GM21390 (cell line): ENCODE measurements at regions not wholly inside any gene's neighbourhood (a gene's known extent, or its start where the extent isn't known, plus 50 kb on each side); places are given as distances from the start of the nearest gene placed in this dataset.

ENCODE experiments used
- ATAC-seq: cut with Tn5 transposase; IDR thresholded peaks from one replicate; pipeline ENCODE4 v1.9.1; 2021; ENCODE audit not compliant: unreplicated experiment

- ATAC-seq: no peak
Observed at GRCh38 chr18:38886861-38887670, 1321.5 kb upstream of the CELF4 start.

GRCh38 chr18:38886235-38886634 lies 1320.6 kb upstream of the CELF4 start:
- no peak for ATAC-seq

DNA sequence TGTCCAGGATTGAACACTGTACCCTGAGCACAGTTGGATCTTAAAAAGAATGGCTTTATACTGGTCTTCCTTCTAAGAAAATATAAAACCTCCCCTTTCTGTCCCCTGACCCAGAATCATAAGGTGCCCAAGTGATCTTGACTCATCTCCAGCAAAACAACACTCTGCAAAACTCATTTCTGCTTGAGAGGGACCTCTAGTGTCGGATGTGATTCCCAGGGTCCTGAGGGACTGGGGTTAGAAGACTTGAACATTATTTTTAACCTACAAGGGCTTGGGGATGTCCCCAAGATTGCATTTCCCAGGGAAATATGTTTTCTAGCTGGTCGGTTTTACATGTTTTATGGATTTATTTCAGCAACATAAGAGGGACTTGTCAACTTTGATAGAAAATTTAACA lies 1318.5 kb upstream of the CELF4 start:
- no peak for ATAC-seq

DNA sequence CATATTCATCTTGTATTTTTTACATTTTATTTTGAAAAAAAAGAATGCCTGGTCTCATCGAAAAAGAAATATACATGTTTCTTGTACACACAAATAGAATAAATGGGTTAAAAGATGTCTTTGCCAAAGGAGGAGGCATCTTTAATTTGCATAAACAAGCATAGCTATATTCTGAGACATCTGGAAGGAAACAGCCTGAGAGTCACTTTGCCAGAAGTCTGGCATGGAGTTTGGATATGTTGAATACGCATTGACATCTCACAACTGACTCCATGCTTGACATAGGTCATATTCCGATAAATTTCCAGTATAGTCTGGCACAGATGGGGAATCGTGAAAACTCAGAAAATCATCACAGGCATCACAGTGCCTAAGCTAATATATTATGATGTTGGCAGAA lies 1317.5 kb upstream of the CELF4 start:
- no peak for ATAC-seq

GRCh38 chr18:38879871-38880270 lies 1314.3 kb upstream of the CELF4 start:
- no peak for ATAC-seq

DNA sequence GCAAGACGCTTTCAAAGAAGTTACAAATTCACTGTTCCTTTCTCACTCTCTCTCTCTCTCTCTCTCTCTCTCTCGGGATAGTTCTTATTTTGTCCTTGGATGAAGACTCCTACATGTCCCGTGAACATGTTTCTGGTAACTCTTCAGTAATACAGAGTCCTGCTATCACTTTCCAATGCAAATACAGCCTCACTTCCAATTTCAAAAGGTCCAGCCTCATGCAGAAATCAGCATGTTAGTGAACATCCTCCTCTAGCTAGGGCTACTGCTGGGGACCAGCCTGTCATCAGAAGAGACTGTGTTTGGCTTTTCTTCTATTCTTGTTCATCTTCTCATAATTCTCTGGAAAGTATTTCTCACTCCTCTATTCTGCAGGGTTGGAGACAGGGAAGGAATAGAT lies 1306.7 kb upstream of the CELF4 start:
- no peak for ATAC-seq

DNA sequence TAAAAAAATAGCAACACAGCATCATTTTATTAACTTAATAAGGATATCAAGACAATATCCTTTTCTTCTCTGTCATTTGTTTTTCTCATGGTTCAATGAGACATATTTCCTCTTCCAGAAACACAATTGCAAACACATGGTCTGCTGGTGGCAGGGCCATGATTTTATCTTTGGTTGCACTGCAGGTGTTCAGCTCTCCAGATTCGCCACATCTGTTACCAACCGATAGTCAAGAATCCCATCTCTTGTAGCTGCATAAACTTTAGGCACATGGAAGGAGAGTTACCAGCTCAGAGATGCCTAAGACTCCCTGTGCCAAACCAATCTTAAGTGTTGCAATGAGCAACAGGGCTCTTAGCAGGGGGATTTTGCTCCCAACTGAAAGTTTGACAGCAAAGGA lies 1303.2 kb upstream of the CELF4 start:
- ATAC-seq: no peak

DNA sequence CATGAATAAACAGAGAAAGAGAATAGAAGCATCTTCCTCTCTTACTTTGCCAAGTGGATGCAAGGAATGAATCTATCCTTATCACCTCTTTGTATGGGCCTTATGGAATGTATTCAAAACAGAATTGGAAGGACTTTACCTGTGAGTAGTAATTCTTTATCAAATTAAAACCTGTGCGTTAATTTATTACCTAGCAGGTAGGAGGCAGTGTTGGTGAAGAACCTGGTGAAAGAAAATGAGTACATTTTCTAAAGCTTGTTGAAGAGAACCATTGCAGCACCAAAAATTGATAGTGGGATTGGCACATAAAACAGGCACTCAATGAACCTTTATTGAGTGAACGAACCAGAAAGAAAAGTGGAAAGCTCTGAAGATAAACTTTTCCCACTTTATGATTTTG lies 1302.1 kb upstream of the CELF4 start:
- no peak for ATAC-seq

DNA sequence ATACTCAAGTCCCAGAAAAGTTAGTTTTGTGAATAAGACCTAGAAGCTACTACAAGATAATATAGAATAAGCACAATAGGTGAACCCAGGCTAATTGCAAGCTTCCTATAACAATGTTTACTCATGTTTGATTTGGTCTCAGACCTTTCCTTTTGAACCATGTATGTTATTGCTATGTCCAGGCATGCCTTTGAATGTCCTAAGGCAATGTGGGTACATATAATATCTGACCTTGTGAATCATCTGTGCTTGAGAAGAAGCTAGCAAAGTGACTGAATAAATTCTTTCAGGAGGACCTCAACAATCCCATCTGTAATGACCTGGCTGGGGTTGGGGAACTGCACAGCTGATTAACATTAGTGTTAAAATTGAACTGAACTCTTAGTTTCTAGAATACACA lies 1285.9 kb upstream of the CELF4 start:
- no peak for ATAC-seq

DNA sequence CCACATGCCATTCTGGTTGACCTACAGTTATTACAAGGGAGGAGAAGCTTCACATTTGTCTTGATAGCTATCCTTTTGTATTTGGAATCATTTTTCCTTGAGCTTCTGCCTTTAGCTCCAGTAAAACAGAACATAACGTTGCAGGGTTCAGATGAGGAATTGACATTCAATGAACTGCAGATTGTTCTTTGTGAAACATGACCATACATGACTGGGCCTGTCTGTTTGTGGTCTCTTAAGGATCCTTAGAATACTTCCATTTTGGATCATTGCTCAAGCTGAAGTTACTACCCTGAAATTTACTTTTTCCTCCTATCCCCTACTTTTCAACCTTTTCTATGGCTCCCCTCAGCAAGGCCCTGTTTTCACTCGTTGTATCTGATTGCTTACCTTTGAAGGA lies 1281.7 kb upstream of the CELF4 start:
- ATAC-seq: no peak

DNA sequence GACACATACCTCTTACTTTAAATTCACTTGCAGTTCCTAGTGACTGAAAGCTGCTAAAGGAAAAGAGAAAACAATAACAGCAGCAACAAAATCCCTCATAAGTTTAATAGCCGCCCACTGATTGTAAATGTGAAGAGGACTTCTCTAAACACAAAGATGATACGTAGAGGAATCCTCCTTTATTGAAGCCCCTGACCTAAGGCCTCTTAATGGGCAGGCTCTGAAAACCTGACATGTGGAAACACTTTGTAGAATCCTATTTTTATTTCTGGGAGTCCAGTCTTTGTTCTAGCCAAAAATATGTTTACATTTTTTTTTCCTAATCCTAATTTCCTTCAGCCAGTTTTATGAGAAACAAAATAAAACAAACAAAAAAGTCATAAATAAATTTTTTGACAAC lies 1277.7 kb upstream of the CELF4 start:
- ATAC-seq: no peak

DNA sequence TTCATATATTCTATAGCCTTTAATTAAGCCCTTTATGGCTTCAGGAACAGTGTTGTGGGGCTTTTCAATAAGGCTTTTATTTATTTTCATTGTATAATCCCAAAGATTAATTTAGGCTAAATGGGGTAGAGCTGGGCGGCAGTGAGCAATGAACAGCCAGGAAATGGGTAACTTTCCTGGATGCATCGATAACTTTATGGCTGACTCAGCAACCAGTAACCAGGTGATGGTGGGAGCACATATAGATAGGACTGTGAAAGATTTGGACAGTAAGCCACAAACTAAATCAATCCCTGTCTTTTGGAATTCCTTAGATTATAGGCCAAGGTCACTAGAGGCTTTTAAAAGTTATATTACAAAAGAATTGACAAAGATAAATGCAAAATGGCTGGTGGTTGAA lies 1260.6 kb upstream of the CELF4 start:
- ATAC-seq: no peak

- ATAC-seq: no peak
Observed at GRCh38 chr18:38811209-38811608, 1245.6 kb upstream of the CELF4 start.

DNA sequence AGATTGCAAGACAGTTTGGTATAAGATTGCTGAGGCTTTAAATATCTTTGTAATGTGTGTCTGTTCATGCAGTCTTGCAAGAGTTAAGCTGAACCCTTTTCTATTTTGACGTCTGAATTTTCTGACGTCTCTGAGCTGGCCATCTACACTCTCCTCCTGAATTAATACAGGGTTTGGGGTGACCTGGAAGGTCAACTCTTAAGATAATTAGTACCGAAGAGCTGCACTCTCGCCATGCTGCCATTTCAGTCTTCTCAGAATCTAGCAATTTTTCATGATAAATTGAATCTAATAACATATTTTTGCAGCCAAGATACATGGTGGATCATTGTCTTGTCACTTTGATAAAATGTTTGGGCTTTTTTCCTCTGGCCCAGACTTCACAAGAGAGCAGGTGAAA lies 1245.2 kb upstream of the CELF4 start:
- no peak for ATAC-seq

- no peak for ATAC-seq
Observed at GRCh38 chr18:38807915-38808314, 1242.3 kb upstream of the CELF4 start.

- ATAC-seq: no peak
Observed at GRCh38 chr18:38805256-38805655, 1239.7 kb upstream of the CELF4 start.

- no peak for ATAC-seq
Observed at GRCh38 chr18:38801640-38802039, 1236.0 kb upstream of the CELF4 start.

- no peak for ATAC-seq
Observed at GRCh38 chr18:38796762-38797161, 1231.2 kb upstream of the CELF4 start.

DNA sequence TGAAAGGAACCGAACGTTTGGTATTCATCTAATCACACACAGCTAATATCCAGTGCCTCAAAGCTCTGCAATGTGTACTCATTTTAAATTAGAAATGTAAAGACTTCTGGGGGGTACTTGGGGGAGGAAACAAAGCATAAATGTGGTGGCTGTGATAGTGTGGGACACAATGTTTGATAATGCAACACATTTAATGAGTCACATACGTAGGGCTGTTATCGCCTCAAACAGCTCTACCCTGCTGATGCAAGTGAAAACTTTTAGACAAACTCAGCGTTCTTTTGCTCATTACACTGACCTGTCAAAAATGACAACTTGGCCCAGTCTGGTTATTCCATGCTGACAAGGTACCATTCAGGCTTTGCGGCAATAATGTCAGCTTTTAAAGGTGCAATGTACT lies 1227.1 kb upstream of the CELF4 start:
- ATAC-seq: no peak

DNA sequence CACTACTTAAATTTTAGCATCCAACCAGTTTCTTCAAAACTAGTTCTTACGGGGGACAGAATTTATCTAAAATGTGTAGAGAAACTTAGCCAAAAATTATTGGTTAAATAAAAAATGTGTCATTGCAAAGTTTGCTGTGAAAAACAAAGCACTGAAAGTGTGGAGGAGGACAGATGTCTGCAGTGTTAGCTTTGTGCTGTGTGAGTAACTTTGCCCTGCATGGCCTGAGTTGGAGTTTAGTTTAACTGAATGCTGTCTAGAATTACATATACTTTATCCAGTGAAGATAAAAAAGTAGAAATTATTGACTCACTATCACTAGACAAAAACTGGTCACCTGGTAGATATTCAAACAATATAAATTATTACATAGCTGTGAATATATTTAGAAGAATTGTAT lies 1225.2 kb upstream of the CELF4 start:
- ATAC-seq: no peak

DNA sequence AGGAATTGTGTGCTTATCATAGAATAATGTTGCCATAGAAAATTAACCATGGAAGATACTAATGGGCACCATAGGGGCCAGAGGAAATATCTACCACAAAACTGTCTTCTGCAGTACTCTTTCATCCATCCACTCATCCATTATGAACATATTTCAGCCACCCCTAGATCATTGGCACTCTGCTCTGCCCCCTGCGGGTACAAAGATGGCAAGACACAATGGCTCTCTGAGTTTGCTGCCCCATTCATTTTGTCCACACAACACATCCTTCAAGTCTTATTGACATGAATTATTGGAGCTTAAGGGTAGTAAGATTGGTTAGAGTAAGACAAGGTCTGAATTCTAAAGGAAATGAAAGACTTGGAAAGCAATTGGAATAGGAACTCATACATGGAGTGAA lies 1224.7 kb upstream of the CELF4 start:
- no peak for ATAC-seq

DNA sequence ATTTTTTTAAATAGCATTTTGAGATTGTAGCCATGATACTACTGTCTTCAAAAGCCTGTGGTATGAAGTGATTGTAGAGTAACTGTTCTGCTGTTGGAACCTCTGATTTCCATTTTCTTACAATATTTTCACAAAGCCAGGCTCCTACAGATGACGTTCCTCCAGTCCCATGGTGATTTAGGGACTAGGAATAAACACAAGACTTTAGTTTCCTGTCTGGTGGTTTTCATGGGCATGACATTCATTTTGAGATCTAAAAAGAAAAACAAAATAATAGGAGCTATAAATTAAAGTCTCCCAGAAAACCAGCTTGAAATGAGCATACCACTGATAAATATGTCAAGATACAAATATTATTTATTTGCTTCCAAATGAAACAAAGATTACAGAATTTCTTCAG lies 1223.5 kb upstream of the CELF4 start:
- ATAC-seq: no peak

DNA sequence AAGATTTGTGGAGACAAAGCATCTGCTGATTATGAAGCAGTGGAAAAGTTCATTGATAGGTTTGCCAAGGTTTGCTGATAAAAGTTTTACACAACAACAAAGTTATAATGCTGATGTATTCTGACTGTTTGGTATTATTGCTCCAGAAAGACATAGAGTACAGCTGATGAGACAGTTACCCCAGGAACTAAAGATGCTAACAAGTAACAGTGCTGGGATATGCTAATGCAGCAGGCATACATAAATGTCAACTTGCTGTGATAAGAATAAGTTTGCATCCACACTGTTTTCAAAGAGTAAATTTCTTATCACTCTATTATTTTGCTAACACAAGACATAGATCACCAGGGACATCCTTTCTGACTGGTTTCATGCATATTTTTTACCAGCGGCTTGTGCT lies 1221.3 kb upstream of the CELF4 start:
- ATAC-seq: no peak
